Endothelial cell of umbilical vein (primary cell): ENCODE measurements at regions not wholly inside any gene's neighbourhood (a gene's known extent, or its start where the extent isn't known, plus 50 kb on each side); places are given as distances from the start of the nearest gene placed in this dataset.

ENCODE experiments used
- BruUV-seq: library from RNA; stranded (reverse); fragments of 400-500 nt; replicated peaks from 2 replicates; lab custom pipeline; 2021; lab: Mats Ljungman, UMichigan
- CTCF ChIA-PET: fragments of 300-600, 350-600 bp; sonication (Branson Sonifier 250); formaldehyde crosslinking; loops from one replicate; lab custom pipeline; 2021; ENCODE audit warnings: antibody characterized with exemption, inconsistent platforms; lab: Charles Lee
- POLR2A ChIA-PET: fragments of 300-600, 350-600 bp; sonication (Branson Sonifier 250); formaldehyde crosslinking; loops from one replicate; lab custom pipeline; 2021; ENCODE audit warnings: antibody characterized with exemption, inconsistent platforms; lab: Charles Lee
- DNase-seq: peaks from one replicate; pipeline ENCODE4 v3.0.0-alpha.2; 2011; ENCODE audit warnings: low read depth, low spot score
- FAIRE-seq: peaks from 2 replicates; lab custom pipeline; 2011; peaks lifted over from hg19 to GRCh38; lab: Jason Lieb, UNC
- H2AFZ ChIP-seq: 2 replicates; pipeline ENCODE4 v1.6.0; 2012; ENCODE audit warnings: low read depth, low read length, control low read depth, inconsistent platforms
- H3K27ac ChIP-seq: 2 replicates; pipeline ENCODE4 v1.5.1; 2011; ENCODE audit warnings: low read depth, mild to moderate bottlenecking, control low read depth, low read length, moderate library complexity; ENCODE audit not compliant: insufficient read depth
- H3K27me3 ChIP-seq, 2 experiments: 2 replicates each; pipeline versions ENCODE4 v1.6.0 to v1.6.1; 2011; ENCODE audit warnings: low read length in 2 of 2, mixed read lengths in 1 of 2; ENCODE audit not compliant: control insufficient read depth in 2 of 2, insufficient read depth in 2 of 2
- H3K36me3 ChIP-seq, 2 experiments: 2 replicates in 1 of 2; 3 replicates in 1 of 2; pipeline ENCODE4 v1.5.1; 2011; ENCODE audit warnings: low read length in 2 of 2, mild to moderate bottlenecking in 1 of 2, moderate library complexity in 1 of 2; ENCODE audit not compliant: control insufficient read depth in 2 of 2, insufficient read depth in 2 of 2; ENCODE audit errors: extremely low read depth in 1 of 2
- H3K4me1 ChIP-seq: 3 replicates; pipeline ENCODE4 v1.5.1; 2011; ENCODE audit warnings: mild to moderate bottlenecking, low read length; ENCODE audit not compliant: control insufficient read depth, insufficient read depth; ENCODE audit errors: extremely low read depth
- H3K4me2 ChIP-seq: 2 replicates; pipeline ENCODE4 v1.6.1; 2011; ENCODE audit warnings: low read length, control low read depth, mixed read lengths; ENCODE audit not compliant: insufficient read depth
- H3K4me3 ChIP-seq, 3 experiments: fragments of 200-600 bp in 1 of 3; sonication (generic), shearing (Covaris generic) in 1 of 3; replicated peaks in 1 of 3; 2 replicates each; pipeline ENCODE4 v1.5.1; 2011 to 2016; ENCODE audit warnings: control low read depth in 3 of 3, low read length in 3 of 3, mild to moderate bottlenecking in 2 of 3, inconsistent platforms in 1 of 3, low read depth in 1 of 3, moderate library complexity in 1 of 3; ENCODE audit not compliant: insufficient read depth in 1 of 3
- H3K79me2 ChIP-seq: 2 replicates; pipeline ENCODE4 v1.6.0; 2012; ENCODE audit warnings: low read length, inconsistent platforms; ENCODE audit not compliant: control insufficient read depth, insufficient read depth
- H3K9ac ChIP-seq: replicated peaks from 2 replicates; pipeline ENCODE3; 2011; ENCODE audit warnings: low read length, control low read depth; ENCODE audit not compliant: insufficient read depth; ENCODE audit errors: extremely low read depth
- H3K9me1 ChIP-seq: replicated peaks from 3 replicates; pipeline ENCODE4 v1.6.0; 2011; ENCODE audit warnings: mild to moderate bottlenecking, low read length; ENCODE audit not compliant: control insufficient read depth, insufficient read depth; ENCODE audit errors: extremely low read depth
- H3K9me3 ChIP-seq: replicated peaks from 2 replicates; pipeline ENCODE4 v1.5.1; 2012; ENCODE audit warnings: low read length, inconsistent platforms; ENCODE audit not compliant: control insufficient read depth, insufficient read depth
- H4K20me1 ChIP-seq: replicated peaks from 2 replicates; pipeline ENCODE3; 2011; ENCODE audit warnings: mild to moderate bottlenecking, low read length; ENCODE audit not compliant: control insufficient read depth, insufficient read depth; ENCODE audit errors: extremely low read depth
- CTCF ChIP-seq, 2 donors: IDR thresholded peaks; 1 replicate in 1 of 2; 2 replicates in 1 of 2; pipeline ENCODE4 v1.5.1; 2011; ENCODE audit warnings: low read length in 2 of 2, mild to moderate bottlenecking in 2 of 2, moderate library complexity in 2 of 2, control low read depth in 1 of 2, inconsistent platforms in 1 of 2, low read depth in 1 of 2; ENCODE audit not compliant: insufficient read depth in 1 of 2; ENCODE audit errors: extremely low read depth in 1 of 2
- EZH2 ChIP-seq: IDR thresholded peaks from 2 replicates; pipeline ENCODE4 v1.6.1; 2012; ENCODE audit warnings: borderline replicate concordance, low read depth, mild to moderate bottlenecking, moderate library complexity, low read length, inconsistent platforms; ENCODE audit not compliant: severe bottlenecking
- FOS ChIP-seq: IDR thresholded peaks from 2 replicates; pipeline ENCODE4 v1.6.1; 2011; ENCODE audit warnings: mild to moderate bottlenecking, low read length, moderate library complexity, borderline replicate concordance; ENCODE audit not compliant: insufficient read depth
- GATA2 ChIP-seq: IDR thresholded peaks from 2 replicates; pipeline ENCODE4 v1.7.0; 2011; ENCODE audit warnings: low read depth, mild to moderate bottlenecking, moderate library complexity, mixed read lengths, low read length; ENCODE audit not compliant: insufficient read length, insufficient read depth
- JUN ChIP-seq: IDR thresholded peaks from 2 replicates; pipeline ENCODE4 v1.6.1; 2011; ENCODE audit warnings: borderline replicate concordance, low read depth; ENCODE audit not compliant: insufficient read length, insufficient read depth
- MAX ChIP-seq: IDR thresholded peaks from 2 replicates; pipeline ENCODE4 v1.6.1; 2011; ENCODE audit not compliant: insufficient read depth, insufficient read length
- MYC ChIP-seq: IDR thresholded peaks from one replicate; pipeline ENCODE4 v1.6.1; 2011; ENCODE audit warnings: mild to moderate bottlenecking, low read depth, low read length
- POLR2A ChIP-seq: IDR thresholded peaks from 2 replicates; pipeline ENCODE4 v1.6.1; 2012; ENCODE audit warnings: low read depth, mild to moderate bottlenecking, control low read depth, low read length
- POLR2AphosphoS5 ChIP-seq: IDR thresholded peaks from 2 replicates; pipeline ENCODE4 v1.6.1; 2012; ENCODE audit warnings: low read depth, mild to moderate bottlenecking, control low read depth, low read length, moderate library complexity; ENCODE audit not compliant: insufficient read depth
- dilution Hi-C: fragments of 300-500 bp; cut with MboI; formaldehyde crosslinking; loops from one replicate; pipeline ENCODE4 v1.15.0; 2019; ENCODE audit warnings: low sequenced_read_pairs; ENCODE audit not compliant: extremely low pct_ligation_motif_present
- intact Hi-C: fragments of 100-400 bp; cut with micrococcal nuclease; formaldehyde crosslinking; loops from one replicate; pipeline ENCODE4 v1.10.0; 2022

DNA sequence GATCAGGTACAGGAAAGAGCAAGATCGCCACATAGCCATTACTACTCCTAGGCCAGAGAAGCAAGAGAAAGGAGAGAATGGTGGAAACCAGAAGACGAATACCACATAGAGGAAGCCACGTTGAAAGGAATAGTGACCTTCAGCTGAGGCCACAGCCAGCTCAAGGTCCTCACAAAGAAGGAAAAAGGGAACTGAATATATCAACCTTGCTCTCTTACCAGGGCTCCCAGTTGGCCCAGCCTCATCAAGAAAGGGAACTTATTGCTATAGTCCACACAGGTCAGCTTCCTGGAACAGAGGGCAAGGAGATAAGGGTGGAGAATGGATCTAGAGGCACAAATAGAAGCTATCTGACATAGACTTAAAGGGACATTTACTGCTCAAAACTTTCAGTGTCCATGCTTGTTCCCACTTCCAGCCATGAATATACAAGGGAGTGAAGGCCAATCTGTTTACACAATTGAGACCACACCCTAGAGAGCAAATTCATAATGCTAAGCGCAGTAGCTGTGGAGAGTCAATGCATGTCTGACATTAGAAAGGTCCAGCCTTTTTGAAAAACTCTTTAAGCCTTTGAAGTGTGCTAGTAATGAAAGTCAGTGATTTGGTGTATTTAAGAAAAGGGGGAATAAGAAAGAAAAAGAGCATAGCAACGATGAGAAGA lies 120.7 kb upstream of the ZC3H11B start:
- no TSS peak for BruUV-seq

More for the DNA sequence above, 120.7 kb upstream of the ZC3H11B start:
- DNase-seq (no peak), FAIRE-seq (no peak)
- H3K36me3 ChIP-seq: no peaks in the 10 kb centered on the region
- H3K9ac ChIP-seq: no peak overlapping the region
- H2AFZ ChIP-seq: no peak overlapping the region
- no peaks in the 10 kb centered on the region for H4K20me1 ChIP-seq
- no peaks in the 10 kb centered on the region for H3K9me3 ChIP-seq
- no peaks in the 10 kb centered on the region for H3K79me2 ChIP-seq
- ChIA-PET CTCF (no interaction called here), POLR2A (no interaction called here)
- no peaks in the 10 kb centered on the region for H3K27me3 ChIP-seq
- dilution Hi-C loops: no loop called here
- no peak overlapping the region for H3K4me3 ChIP-seq
- intact Hi-C loops: no loop called here
- TF ChIP-seq CTCF (IDR thresholded peaks at IDR 0.05; ENCODE audit: extremely low read depth in 1 of 2, insufficient read depth in 1 of 2, low read depth in 1 of 2, low read length in 2 of 2): no peak
- no peak for TF ChIP-seq EZH2
- TF ChIP-seq FOS: no peak
- TF ChIP-seq MYC: no peak
- no peak for TF ChIP-seq POLR2AphosphoS5
- no peak for TF ChIP-seq JUN
- TF ChIP-seq GATA2: no peak
- no peak for TF ChIP-seq POLR2A
- no peak for TF ChIP-seq MAX
- no peak overlapping the region for H3K4me2 ChIP-seq
- H3K4me1 ChIP-seq: no peaks in the 10 kb centered on the region
- H3K9me1 ChIP-seq: no peaks in the 10 kb centered on the region
- no peak overlapping the region for H3K27ac ChIP-seq
